ENCODE measurements at regions not wholly inside any gene's neighbourhood (a gene's known extent, or its start where the extent isn't known, plus 50 kb on each side); places are given as distances from the start of the nearest gene placed in this dataset.

- peaks cover 0 to 7% (median 2%) of the 10 kb centered on the region in 8 donors for H3K9me3 Mint-ChIP-seq
- H3K36me3 Mint-ChIP-seq = no peaks in the 10 kb centered on the region
- ChIA-PET CTCF (ENCODE audit: partially characterized antibody) (no interaction called here), POLR2A (ENCODE audit: partially characterized antibody) (no interaction called here)
- no peaks in the 10 kb centered on the region for H3K9me3 ChIP-seq (ENCODE audit: control insufficient read depth in 1 of 2, low read length in 2 of 2)
- no peak for DNase-seq
- no peaks in the 10 kb centered on the region for H3K27me3 ChIP-seq (ENCODE audit: insufficient read depth, low read length)
- H3K27ac ChIP-seq (ENCODE audit: low read depth, low read length) = no peak overlapping the region
- peak overlapping the region in 1 of 7 donors; percentile 53 for H3K27ac Mint-ChIP-seq
- H3K4me3 ChIP-seq (ENCODE audit: low read length in 2 of 2) = no peak overlapping the region
- no peaks in the 10 kb centered on the region for H3K4me1 Mint-ChIP-seq
- intact Hi-C loops (cut with micrococcal nuclease) = no loop called here
- H3K4me3 Mint-ChIP-seq = no peak overlapping the region
- H3K4me1 ChIP-seq (ENCODE audit: insufficient read depth, low read length) = no peaks in the 10 kb centered on the region
- H3K27me3 Mint-ChIP-seq = no peaks in the 10 kb centered on the region
- no peaks in the 10 kb centered on the region for H3K36me3 ChIP-seq (ENCODE audit: insufficient read depth, low read length)
These were observed 426.2 kb downstream of the MTRR start for GRCh38 chr5:8295141-8295540.

- Histone ChIP-seq H3K36me3 (ENCODE audit: insufficient read depth, low read length) (no peaks in the 10 kb centered on the region), H3K9me3 (ENCODE audit: control insufficient read depth in 1 of 2, low read length in 2 of 2) (no peaks in the 10 kb centered on the region), H3K4me1 (ENCODE audit: insufficient read depth, low read length) (no peaks in the 10 kb centered on the region), H3K4me3 (ENCODE audit: low read length in 2 of 2) (no peak overlapping the region), H3K27me3 (ENCODE audit: insufficient read depth, low read length) (no peaks in the 10 kb centered on the region), H3K27ac (ENCODE audit: low read depth, low read length) (no peak overlapping the region)
- Mint-ChIP-seq H3K27ac (no peak overlapping the region), H3K9me3 (peaks cover 0 to 11% (median 2%) of the 10 kb centered on the region in 8 donors), H3K4me1 (no peaks in the 10 kb centered on the region), H3K4me3 (no peak overlapping the region), H3K27me3 (no peaks in the 10 kb centered on the region), H3K36me3 (no peaks in the 10 kb centered on the region)
- ChIA-PET POLR2A (ENCODE audit: partially characterized antibody) (no interaction called here), CTCF (ENCODE audit: partially characterized antibody) (no interaction called here)
- no peak for DNase-seq
- intact Hi-C loops (cut with micrococcal nuclease) = no loop called here
These were observed 430.8 kb downstream of the MTRR start for GRCh38 chr5:8299716-8300115.

- no peak overlapping the region for H3K27ac Mint-ChIP-seq
- no peak overlapping the region for H3K4me3 ChIP-seq (ENCODE audit: low read length in 2 of 2)
- H3K4me1 Mint-ChIP-seq = no peaks in the 10 kb centered on the region
These were observed 435.4 kb downstream of the MTRR start for GRCh38 chr5:8304341-8304740.

GRCh38 chr5:8306288-8306896 lies 437.4 kb downstream of the MTRR start:
- Histone ChIP-seq H3K36me3 (ENCODE audit: insufficient read depth, low read length) (no peaks in the 10 kb centered on the region), H3K27me3 (ENCODE audit: insufficient read depth, low read length) (no peaks in the 10 kb centered on the region), H3K4me3 (ENCODE audit: low read length in 2 of 2) (no peak overlapping the region), H3K9me3 (ENCODE audit: control insufficient read depth in 1 of 2, low read length in 2 of 2) (peaks cover 0 to 4% of the 10 kb centered on the region in 2 donors), H3K4me1 (ENCODE audit: insufficient read depth, low read length) (no peaks in the 10 kb centered on the region), H3K27ac (ENCODE audit: low read depth, low read length) (no peak overlapping the region)
- Mint-ChIP-seq H3K36me3 (no peaks in the 10 kb centered on the region), H3K4me3 (no peak overlapping the region), H3K27me3 (no peaks in the 10 kb centered on the region), H3K9me3 (peaks cover 3 to 26% (median 9%) of the 10 kb centered on the region in 8 donors), H3K27ac (no peak overlapping the region), H3K4me1 (no peaks in the 10 kb centered on the region)
- DNase-seq = no peak
- ChIA-PET CTCF (ENCODE audit: partially characterized antibody) (no interaction called here), POLR2A (ENCODE audit: partially characterized antibody) (no interaction called here)
- intact Hi-C loops (cut with micrococcal nuclease) = no loop called here

More at GRCh38 chr5:8304341-8304740, 435.4 kb downstream of the MTRR start:
- Mint-ChIP-seq H3K36me3 (no peaks in the 10 kb centered on the region), H3K4me3 (no peak overlapping the region), H3K27me3 (no peaks in the 10 kb centered on the region), H3K9me3 (peaks cover 0 to 18% (median 7%) of the 10 kb centered on the region in 8 donors)
- Histone ChIP-seq H3K36me3 (ENCODE audit: insufficient read depth, low read length) (no peaks in the 10 kb centered on the region), H3K4me1 (ENCODE audit: insufficient read depth, low read length) (no peaks in the 10 kb centered on the region), H3K27me3 (ENCODE audit: insufficient read depth, low read length) (no peaks in the 10 kb centered on the region), H3K27ac (ENCODE audit: low read depth, low read length) (no peak overlapping the region), H3K9me3 (ENCODE audit: control insufficient read depth in 1 of 2, low read length in 2 of 2) (peaks cover 0 to 4% of the 10 kb centered on the region in 2 donors)
- CTCF ChIA-PET (ENCODE audit: partially characterized antibody) = no interaction called here
- no peak for DNase-seq
- intact Hi-C loops (cut with micrococcal nuclease) = no loop called here
- POLR2A ChIA-PET (ENCODE audit: partially characterized antibody) = no interaction called here

- Histone ChIP-seq H3K36me3 (ENCODE audit: insufficient read depth, low read length) (no peaks in the 10 kb centered on the region), H3K27ac (ENCODE audit: low read depth, low read length) (no peak overlapping the region), H3K4me1 (ENCODE audit: insufficient read depth, low read length) (no peaks in the 10 kb centered on the region), H3K9me3 (ENCODE audit: control insufficient read depth in 1 of 2, low read length in 2 of 2) (no peaks in the 10 kb centered on the region), H3K27me3 (ENCODE audit: insufficient read depth, low read length) (no peaks in the 10 kb centered on the region), H3K4me3 (ENCODE audit: low read length in 2 of 2) (no peak overlapping the region)
- Mint-ChIP-seq H3K9me3 (peaks cover 0 to 13% (median 5%) of the 10 kb centered on the region in 8 donors), H3K27me3 (no peaks in the 10 kb centered on the region), H3K4me3 (no peak overlapping the region), H3K36me3 (no peaks in the 10 kb centered on the region), H3K27ac (no peak overlapping the region), H3K4me1 (no peaks in the 10 kb centered on the region)
- ChIA-PET CTCF (ENCODE audit: partially characterized antibody) (no interaction called here), POLR2A (ENCODE audit: partially characterized antibody) (no interaction called here)
- DNase-seq = no peak
- intact Hi-C loops (cut with micrococcal nuclease) = no loop called here
These were observed 446.0 kb downstream of the MTRR start for GRCh38 chr5:8314965-8315364.

GRCh38 chr5:8316608-8317280 lies 447.8 kb downstream of the MTRR start:
- no peaks in the 10 kb centered on the region for H3K27me3 ChIP-seq (ENCODE audit: insufficient read depth, low read length)
- CTCF ChIA-PET (ENCODE audit: partially characterized antibody) = no interaction called here
- H3K36me3 ChIP-seq (ENCODE audit: insufficient read depth, low read length) = no peaks in the 10 kb centered on the region
- Mint-ChIP-seq H3K4me1 (no peaks in the 10 kb centered on the region), H3K9me3 (peaks cover 0 to 10% (median 2%) of the 10 kb centered on the region in 8 donors), H3K36me3 (no peaks in the 10 kb centered on the region), H3K4me3 (no peak overlapping the region), H3K27ac (no peak overlapping the region), H3K27me3 (no peaks in the 10 kb centered on the region)
- no peak for DNase-seq
- H3K4me3 ChIP-seq (ENCODE audit: low read length in 2 of 2) = no peak overlapping the region
- POLR2A ChIA-PET (ENCODE audit: partially characterized antibody) = no interaction called here
- intact Hi-C loops (cut with micrococcal nuclease) = no loop called here
- H3K4me1 ChIP-seq (ENCODE audit: insufficient read depth, low read length) = no peaks in the 10 kb centered on the region
- no peak overlapping the region for H3K27ac ChIP-seq (ENCODE audit: low read depth, low read length)
- H3K9me3 ChIP-seq (ENCODE audit: control insufficient read depth in 1 of 2, low read length in 2 of 2) = no peaks in the 10 kb centered on the region

GRCh38 chr5:8317335-8317734 lies 448.4 kb downstream of the MTRR start:
- intact Hi-C loops (cut with micrococcal nuclease) = no loop called here
- Mint-ChIP-seq H3K4me1 (no peaks in the 10 kb centered on the region), H3K36me3 (no peaks in the 10 kb centered on the region), H3K9me3 (peaks cover 0 to 10% (median 2%) of the 10 kb centered on the region in 8 donors), H3K4me3 (no peak overlapping the region), H3K27ac (no peak overlapping the region), H3K27me3 (no peaks in the 10 kb centered on the region)
- Histone ChIP-seq H3K27me3 (ENCODE audit: insufficient read depth, low read length) (no peaks in the 10 kb centered on the region), H3K9me3 (ENCODE audit: control insufficient read depth in 1 of 2, low read length in 2 of 2) (no peaks in the 10 kb centered on the region), H3K4me1 (ENCODE audit: insufficient read depth, low read length) (no peaks in the 10 kb centered on the region), H3K36me3 (ENCODE audit: insufficient read depth, low read length) (no peaks in the 10 kb centered on the region), H3K4me3 (ENCODE audit: low read length in 2 of 2) (no peak overlapping the region), H3K27ac (ENCODE audit: low read depth, low read length) (no peak overlapping the region)
- no peak for DNase-seq
- CTCF ChIA-PET (ENCODE audit: partially characterized antibody) = no interaction called here
- POLR2A ChIA-PET (ENCODE audit: partially characterized antibody) = no interaction called here

All from CD4-positive, alpha-beta memory T cell (primary cell).